GM19395 (cell line): ENCODE measurements at regions not wholly inside any gene's neighbourhood (a gene's known extent, or its start where the extent isn't known, plus 50 kb on each side); places are given as distances from the start of the nearest gene placed in this dataset.

Experiments used
- ATAC-seq: cut with Tn5 transposase; IDR thresholded peaks from one replicate; pipeline ENCODE4 v1.9.1; 2021; ENCODE audit warnings: mild to moderate bottlenecking, moderate library complexity; ENCODE audit not compliant: unreplicated experiment

GRCh38 chr6:16078064-16078463, 50.8 kb upstream of the MYLIP start:
- ATAC-seq, result peak; percentile 91

GRCh38 chr6:16069671-16070070, 59.2 kb upstream of the MYLIP start:
- ATAC-seq, result no peak

GRCh38 chr6:16069222-16069621, 59.7 kb upstream of the MYLIP start:
- no peak for ATAC-seq

GRCh38 chr6:16067568-16067967, 61.3 kb upstream of the MYLIP start:
- ATAC-seq, result no peak

GRCh38 chr6:16064671-16065072, 64.2 kb upstream of the MYLIP start:
- ATAC-seq, result no peak

GRCh38 chr6:16063580-16063979, 65.3 kb upstream of the MYLIP start:
- no peak for ATAC-seq

GRCh38 chr6:16061818-16062217, 67.1 kb upstream of the MYLIP start:
- ATAC-seq, result no peak

- no peak for ATAC-seq
These were observed 68.8 kb upstream of the MYLIP start for GRCh38 chr6:16060039-16060438.

GRCh38 chr6:16059496-16059895, 69.4 kb upstream of the MYLIP start:
- ATAC-seq, result no peak

- ATAC-seq, result no peak
These were observed 69.9 kb upstream of the MYLIP start for GRCh38 chr6:16058929-16059345.

GRCh38 chr6:16058201-16058928, 70.5 kb upstream of the MYLIP start:
- ATAC-seq, result no peak

GRCh38 chr6:16057446-16057845, 71.4 kb upstream of the MYLIP start:
- no peak for ATAC-seq

- ATAC-seq, result no peak
These were observed 72.5 kb upstream of the MYLIP start for GRCh38 chr6:16056263-16056870.

- ATAC-seq, result no peak
These were observed 73.0 kb upstream of the MYLIP start for GRCh38 chr6:16055852-16056251.

- ATAC-seq, result no peak
These were observed 79.7 kb upstream of the MYLIP start for GRCh38 chr6:16049168-16049567.

GRCh38 chr6:16048221-16048620, 80.7 kb upstream of the MYLIP start:
- ATAC-seq, result no peak

- ATAC-seq, result no peak
These were observed 81.4 kb upstream of the MYLIP start for GRCh38 chr6:16047435-16047990.

- ATAC-seq, result no peak
These were observed 83.6 kb upstream of the MYLIP start for GRCh38 chr6:16045238-16045637.

GRCh38 chr6:16044211-16044643, 84.7 kb upstream of the MYLIP start:
- ATAC-seq, result no peak

- peak; percentile 78 for ATAC-seq
These were observed 85.4 kb upstream of the MYLIP start for GRCh38 chr6:16043171-16044135.

GRCh38 chr6:16042751-16043150, 86.1 kb upstream of the MYLIP start:
- no peak for ATAC-seq
